Ascending aorta (tissue), 2 donors: ENCODE measurements at regions not wholly inside any gene's neighbourhood (a gene's known extent, or its start where the extent isn't known, plus 50 kb on each side); places are given as distances from the start of the nearest gene placed in this dataset.
"Not testable (repeated sequence)": the region's sequence is repeated elsewhere in the genome, so short reads cannot be mapped to it uniquely, and the experiment has no call there.

Experiments
- DNase-seq, 2 donors: peaks; one replicate each; pipeline ENCODE4 v3.0.0-alpha.2; 2019; ENCODE audit warnings: low spot score in 2 of 2
- H3K27ac ChIP-seq, 2 donors: fragments of 200-600 bp; sonication (generic); one replicate each; pipeline ENCODE4 v1.5.1; 2016 to 2017; ENCODE audit warnings: mild to moderate bottlenecking in 1 of 2
- H3K27me3 ChIP-seq: fragments of 200-600 bp; sonication (generic); one replicate; pipeline ENCODE4 v1.5.1; 2017
- H3K36me3 ChIP-seq, 2 donors: fragments of 200-600 bp; sonication (generic); one replicate each; pipeline ENCODE4 v1.5.1; 2016
- H3K4me1 ChIP-seq, 2 donors: fragments of 200-600 bp; sonication (generic); one replicate each; pipeline ENCODE4 v1.5.1; 2016 to 2017; ENCODE audit warnings: mild to moderate bottlenecking in 1 of 2
- H3K4me3 ChIP-seq, 2 donors: fragments of 200-600 bp; sonication (generic); one replicate each; pipeline ENCODE4 v1.5.1; 2016 to 2017; ENCODE audit warnings: mild to moderate bottlenecking in 1 of 2
- H3K9me3 ChIP-seq, 2 donors: fragments of 200-600 bp; sonication (generic); one replicate each; pipeline ENCODE4 v1.5.1; 2016
- CTCF ChIP-seq, 3 experiments: fragments of 200-600 bp in 2 of 3; fragments of 450-650 bp in 1 of 3; sonication (generic) in 2 of 3; IDR thresholded peaks; one replicate each; pipeline ENCODE4 v1.5.1; 2016 to 2019; ENCODE audit warnings: antibody characterized with exemption in 3 of 3, mild to moderate bottlenecking in 1 of 3, moderate library complexity in 1 of 3
- intact Hi-C: fragments of 100-400 bp; cut with DNase I; formaldehyde crosslinking; loops from one replicate; pipeline ENCODE4 v1.15.1; 2023

DNA sequence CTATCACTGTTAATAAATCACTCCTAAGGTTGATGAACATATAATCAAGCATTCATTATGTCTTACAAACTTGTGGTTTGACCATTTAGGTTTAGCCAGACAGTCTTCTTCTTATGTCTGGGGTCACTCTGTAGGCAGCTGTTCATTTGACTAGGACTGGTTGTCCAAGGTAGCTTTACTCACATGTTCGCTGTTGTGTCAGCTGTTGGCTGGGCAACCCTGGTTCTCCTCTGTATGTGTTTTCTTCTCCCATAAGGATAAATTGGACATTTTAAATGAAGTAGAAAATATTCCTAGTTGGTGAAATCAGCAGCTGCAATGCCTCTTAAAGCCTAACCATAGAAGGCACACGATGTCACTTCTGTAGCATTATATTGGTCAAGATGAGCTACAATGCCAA lies 635.1 kb downstream of the EPHA3 start:
- no peak for DNase-seq
- no peaks in the 10 kb centered on the region for H3K4me1 ChIP-seq
- no peak overlapping the region for H3K4me3 ChIP-seq
- intact Hi-C loops = no loop called here
- H3K36me3 ChIP-seq = no peaks in the 10 kb centered on the region
- H3K9me3 ChIP-seq = no peaks in the 10 kb centered on the region
- H3K27me3 ChIP-seq = no peaks in the 10 kb centered on the region
- no peak overlapping the region for H3K27ac ChIP-seq
- TF ChIP-seq CTCF (IDR thresholded peaks at IDR 0.05) = no peak

GRCh38 chr3:89747541-89748278 lies 640.3 kb downstream of the EPHA3 start:
- H3K36me3 ChIP-seq, H3K4me3 ChIP-seq, H3K9me3 ChIP-seq, H3K27ac ChIP-seq, intact Hi-C loops, DNase-seq, H3K4me1 ChIP-seq, H3K27me3 ChIP-seq: not testable (repeated sequence)

DNA sequence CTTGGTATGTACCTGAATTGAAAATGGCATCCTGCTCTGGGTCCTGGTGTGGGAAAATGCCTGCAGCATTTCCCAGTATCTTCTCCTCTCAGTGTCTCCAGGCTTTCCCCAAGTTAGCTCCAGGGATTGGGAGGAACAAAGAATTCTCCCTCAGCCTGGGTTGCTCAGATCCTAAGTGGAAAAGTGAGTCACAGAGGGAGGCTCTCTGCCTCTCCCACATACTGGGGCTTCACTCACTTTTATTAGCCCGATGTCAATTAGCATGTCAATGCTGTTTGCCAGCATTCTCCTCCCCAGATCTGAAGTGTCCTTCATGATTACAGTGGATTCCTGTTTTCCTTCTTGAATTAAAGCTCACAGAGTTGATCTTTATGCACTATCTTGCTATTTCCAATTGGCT lies 655.0 kb downstream of the EPHA3 start:
- no peaks in the 10 kb centered on the region for H3K4me1 ChIP-seq
- no peak for DNase-seq
- no peak for TF ChIP-seq CTCF (IDR thresholded peaks at IDR 0.05)
- H3K36me3 ChIP-seq = no peaks in the 10 kb centered on the region
- intact Hi-C loops = no loop called here
- no peak overlapping the region for H3K4me3 ChIP-seq
- no peak overlapping the region for H3K27ac ChIP-seq
- no peaks in the 10 kb centered on the region for H3K9me3 ChIP-seq
- H3K27me3 ChIP-seq = no peaks in the 10 kb centered on the region

GRCh38 chr3:89783341-89783927 lies 676.0 kb downstream of the EPHA3 start:
- Histone ChIP-seq H3K27me3 (no peaks in the 10 kb centered on the region), H3K27ac (no peak overlapping the region), H3K4me3 (no peak overlapping the region), H3K36me3 (no peaks in the 10 kb centered on the region), H3K9me3 (no peaks in the 10 kb centered on the region), H3K4me1 (no peaks in the 10 kb centered on the region)
- intact Hi-C loops = no loop called here
- DNase-seq = no peak
- no peak for TF ChIP-seq CTCF (IDR thresholded peaks at IDR 0.05)

- intact Hi-C loops = no loop called here
- DNase-seq = no peak
- no peak overlapping the region for H3K27ac ChIP-seq
- H3K4me1 ChIP-seq = no peaks in the 10 kb centered on the region
- TF ChIP-seq CTCF (IDR thresholded peaks at IDR 0.05) = no peak
- H3K9me3 ChIP-seq = no peaks in the 10 kb centered on the region
- no peaks in the 10 kb centered on the region for H3K36me3 ChIP-seq
- H3K27me3 ChIP-seq = no peaks in the 10 kb centered on the region
- H3K4me3 ChIP-seq = no peak overlapping the region
Measured at GRCh38 chr3:89787485-89787884, 680.1 kb downstream of the EPHA3 start.

- no peaks in the 10 kb centered on the region for H3K4me1 ChIP-seq
- no peak overlapping the region for H3K4me3 ChIP-seq
- no peak overlapping the region for H3K27ac ChIP-seq
- intact Hi-C loops = no loop called here
- H3K27me3 ChIP-seq = no peaks in the 10 kb centered on the region
- DNase-seq = no peak
- no peak for TF ChIP-seq CTCF (IDR thresholded peaks at IDR 0.05)
- no peaks in the 10 kb centered on the region for H3K36me3 ChIP-seq
- no peaks in the 10 kb centered on the region for H3K9me3 ChIP-seq
Measured at GRCh38 chr3:89787979-89788378, 680.6 kb downstream of the EPHA3 start.
